ENCODE measurements at regions not wholly inside any gene's neighbourhood (a gene's known extent, or its start where the extent isn't known, plus 50 kb on each side); places are given as distances from the start of the nearest gene placed in this dataset.

- in situ Hi-C loops (cut with HindIII; ENCODE audit: low sequenced_read_pairs), result no loop called here
- DNase-seq (ENCODE audit: low read depth), result no peak
- TF ChIP-seq CTCF (IDR thresholded peaks at IDR 0.05; ENCODE audit: low read depth, low read length, missing control alignments), result no peak
- no peak overlapping the region for H3K4me3 ChIP-seq (ENCODE audit: low read depth, low read length)
Observed at GRCh38 chr5:168147568-168148360, 143.7 kb upstream of the WWC1 start.

GRCh38 chr5:168151041-168151440 is 140.4 kb upstream of the WWC1 start:
- DNase-seq (ENCODE audit: low read depth), result no peak
- no peak for TF ChIP-seq CTCF (IDR thresholded peaks at IDR 0.05; ENCODE audit: low read depth, low read length, missing control alignments)
- in situ Hi-C loops (cut with HindIII; ENCODE audit: low sequenced_read_pairs), result no loop called here
- H3K4me3 ChIP-seq (ENCODE audit: low read depth, low read length), result no peak overlapping the region

GRCh38 chr5:168152660-168153059 is 138.8 kb upstream of the WWC1 start:
- H3K4me3 ChIP-seq (ENCODE audit: low read depth, low read length), result no peak overlapping the region
- in situ Hi-C loops (cut with HindIII; ENCODE audit: low sequenced_read_pairs), result no loop called here
- no peak for TF ChIP-seq CTCF (IDR thresholded peaks at IDR 0.05; ENCODE audit: low read depth, low read length, missing control alignments)
- DNase-seq (ENCODE audit: low read depth), result no peak

GRCh38 chr5:168153263-168153875 is 138.1 kb upstream of the WWC1 start:
- no peak for DNase-seq (ENCODE audit: low read depth)
- in situ Hi-C loops (cut with HindIII; ENCODE audit: low sequenced_read_pairs), result no loop called here
- no peak for TF ChIP-seq CTCF (IDR thresholded peaks at IDR 0.05; ENCODE audit: low read depth, low read length, missing control alignments)
- no peak overlapping the region for H3K4me3 ChIP-seq (ENCODE audit: low read depth, low read length)

- H3K4me3 ChIP-seq (ENCODE audit: low read depth, low read length), result no peak overlapping the region
- in situ Hi-C loops (cut with HindIII; ENCODE audit: low sequenced_read_pairs), result no loop called here
- no peak for DNase-seq (ENCODE audit: low read depth)
- TF ChIP-seq CTCF (IDR thresholded peaks at IDR 0.05; ENCODE audit: low read depth, low read length, missing control alignments), result no peak
Observed at GRCh38 chr5:168153876-168154270, 137.6 kb upstream of the WWC1 start.

GRCh38 chr5:168155585-168155984 is 135.9 kb upstream of the WWC1 start:
- in situ Hi-C loops (cut with HindIII; ENCODE audit: low sequenced_read_pairs), result no loop called here
- H3K4me3 ChIP-seq (ENCODE audit: low read depth, low read length), result no peak overlapping the region
- TF ChIP-seq CTCF (IDR thresholded peaks at IDR 0.05; ENCODE audit: low read depth, low read length, missing control alignments), result no peak
- DNase-seq (ENCODE audit: low read depth), result no peak

Measured in astrocyte of the cerebellum (primary cell).